ENCODE measurements at regions not wholly inside any gene's neighbourhood (a gene's known extent, or its start where the extent isn't known, plus 50 kb on each side); places are given as distances from the start of the nearest gene placed in this dataset.

GRCh38 chr6:144590532-144590931 is 305.4 kb downstream of the UTRN start:
- H3K27ac ChIP-seq (ENCODE audit: low read depth, low read length) = no peak overlapping the region
- H4K91ac ChIP-seq (replicated peaks; ENCODE audit: insufficient read length, low read length) = no peak overlapping the region
- H3K56ac ChIP-seq (replicated peaks; ENCODE audit: insufficient read length, low read depth, low read length) = no peak overlapping the region
- H2BK12ac ChIP-seq (ENCODE audit: low read depth, low read length) = no peak overlapping the region
- H3K23ac ChIP-seq (ENCODE audit: insufficient read length) = no peak overlapping the region
- H3K4me3 ChIP-seq (ENCODE audit: extremely low read depth in 1 of 4, insufficient read depth in 2 of 4, low read depth in 3 of 4, low read length in 4 of 4) = no peak overlapping the region
- no peak overlapping the region for H3K14ac ChIP-seq (ENCODE audit: insufficient read length)
- H2BK120ac ChIP-seq (replicated peaks; ENCODE audit: low read depth, low read length) = no peak overlapping the region
- H4K5ac ChIP-seq (ENCODE audit: insufficient read length, low read depth, low read length) = no peak overlapping the region
- no peak overlapping the region for H3K4ac ChIP-seq (replicated peaks; ENCODE audit: insufficient read length, low read depth, low read length)
- no peaks in the 10 kb centered on the region for H3K23me2 ChIP-seq (ENCODE audit: low read depth, low read length)
- no peaks in the 10 kb centered on the region; a peak in 1 of 4 replicates for H3K9me3 ChIP-seq (ENCODE audit: insufficient read depth in 2 of 2, low read depth in 1 of 2, low read length in 1 of 2)
- ChIA-PET CTCF (ENCODE audit: partially characterized antibody) (no interaction called here), POLR2A (ENCODE audit: partially characterized antibody) (no interaction called here)
- no peak overlapping the region for H3K4me2 ChIP-seq (ENCODE audit: insufficient read depth in 1 of 2, low read depth in 2 of 2, low read length in 2 of 2)
- H2BK5ac ChIP-seq (ENCODE audit: low read depth, low read length) = no peak overlapping the region
- H3K18ac ChIP-seq (ENCODE audit: extremely low read depth, low read length) = no peak overlapping the region
- no peak overlapping the region for H3K9ac ChIP-seq (replicated peaks in 1 of 4; ENCODE audit: extremely low read depth in 1 of 4, low read depth in 3 of 4, low read length in 3 of 4)
- H3K79me1 ChIP-seq (ENCODE audit: low read depth, low read length) = 0 out of 2 replicates have a peak, but pooled peaks cover 3% of the 10 kb centered on the region
- H3K4me1 ChIP-seq (replicated peaks in 1 of 4; ENCODE audit: control insufficient read depth in 3 of 4, insufficient read depth in 4 of 4, low read length in 3 of 4) = peaks cover 0 to 3% (median 0%) of the 10 kb centered on the region in 4 experiments; a peak in 3 of 7 replicates
- FAIRE-seq (no peak), DNase-seq (ENCODE audit: low read depth in 1 of 2, low spot score in 2 of 2) (no peak)
- H4K8ac ChIP-seq (ENCODE audit: extremely low read depth, insufficient read depth, low read length) = no peak overlapping the region
- no peaks in the 10 kb centered on the region for H4K20me1 ChIP-seq (replicated peaks in 1 of 2; ENCODE audit: control insufficient read depth in 1 of 2, insufficient read depth in 2 of 2, low read length in 2 of 2)
- peaks cover 0 to 24% of the 10 kb centered on the region in 2 experiments; a peak in 2 of 4 replicates for H3K79me2 ChIP-seq (ENCODE audit: control insufficient read depth in 1 of 2, insufficient read depth in 2 of 2, low read length in 2 of 2)
- no peak overlapping the region for H2AFZ ChIP-seq (ENCODE audit: low read length)
- peaks cover 0 to 19% (median 6%) of the 10 kb centered on the region in 4 experiments; a peak in 3 of 8 replicates for H3K36me3 ChIP-seq (ENCODE audit: control insufficient read depth in 2 of 4, insufficient read depth in 4 of 4, low read length in 3 of 4)
- no peak overlapping the region for H2BK15ac ChIP-seq (ENCODE audit: low read length)
- H3K27me3 ChIP-seq (replicated peaks in 1 of 4; ENCODE audit: control insufficient read depth in 3 of 4, extremely low read depth in 1 of 4, insufficient read depth in 3 of 4, low read length in 3 of 4) = no peaks in the 10 kb centered on the region
- no peak overlapping the region for H2BK20ac ChIP-seq (ENCODE audit: low read length)
- 90% methylated on average over 4 of the region's 4 CpGs; no CpG with 5 or more reads in 1 of the 2 experiments for WGBS, 2 experiments (ENCODE audit: extremely low coverage in 1 of 2, insufficient coverage in 1 of 2, insufficient read length in 1 of 2, insufficient replicate concordance in 2 of 2, low coverage in 1 of 2, low lambda C conversion rate in 2 of 2, missing lambda C conversion rate in 1 of 2)
- H2AK5ac ChIP-seq (ENCODE audit: low read depth, low read length) = no peak overlapping the region
- no peak for TF ChIP-seq CEBPB (IDR thresholded peaks at IDR 0.05; ENCODE audit: low read depth, low read length)
- TF ChIP-seq ATF3 (IDR thresholded peaks at IDR 0.05; ENCODE audit: insufficient read depth, low read depth, low read length) = no peak
- no peak for TF ChIP-seq EZH2 (IDR thresholded peaks at IDR 0.05; ENCODE audit: low read depth, low read length, severe bottlenecking)
- TF ChIP-seq TEAD4 (IDR thresholded peaks at IDR 0.05; ENCODE audit: low read depth, low read length) = no peak
- TF ChIP-seq HDAC2 (IDR thresholded peaks at IDR 0.05; ENCODE audit: borderline replicate concordance in 1 of 2, low read depth in 2 of 2, low read length in 2 of 2) = no peak
- TF ChIP-seq RNF2 (IDR thresholded peaks at IDR 0.05; ENCODE audit: borderline replicate concordance, low read depth, low read length, missing control alignments, poor library complexity, severe bottlenecking) = no peak
- no peak for TF ChIP-seq CBX8 (IDR thresholded peaks at IDR 0.05; ENCODE audit: borderline replicate concordance, low read depth, low read length)
- no peak for TF ChIP-seq SP4 (IDR thresholded peaks at IDR 0.05; ENCODE audit: low read length)
- TF ChIP-seq FOSL1 (IDR thresholded peaks at IDR 0.05; ENCODE audit: insufficient read depth, low read depth, low read length) = no peak
- no peak for TF ChIP-seq POLR2A (IDR thresholded peaks at IDR 0.05; ENCODE audit: control extremely low read depth in 1 of 2, low read depth in 2 of 2, low read length in 2 of 2)
- TF ChIP-seq SIRT6 (IDR thresholded peaks at IDR 0.05; ENCODE audit: low read length) = no peak
- TF ChIP-seq BCL11A (IDR thresholded peaks at IDR 0.05; ENCODE audit: low read depth in 2 of 2, low read length in 2 of 2) = no peak
- no peak for TF ChIP-seq SP1 (IDR thresholded peaks at IDR 0.05; ENCODE audit: low read depth, low read length)
- no peak for TF ChIP-seq CTBP2 (IDR thresholded peaks at IDR 0.05; ENCODE audit: borderline replicate concordance, insufficient read depth, insufficient read length, low read length)
- no peak for TF ChIP-seq ASH2L (IDR thresholded peaks at IDR 0.05; ENCODE audit: low read length)

Data from H1 (cell line).